NT2/D1 (cell line): ENCODE measurements at regions not wholly inside any gene's neighbourhood (a gene's known extent, or its start where the extent isn't known, plus 50 kb on each side); places are given as distances from the start of the nearest gene placed in this dataset.

Experiments
- SUZ12 ChIP-seq: IDR thresholded peaks from 2 replicates; pipeline ENCODE4 v1.6.1; 2011; ENCODE audit not compliant: insufficient read length, insufficient read depth; ENCODE audit errors: extremely low read depth
- YY1 ChIP-seq: IDR thresholded peaks from 2 replicates; pipeline ENCODE4 v1.6.1; 2011; ENCODE audit not compliant: insufficient read length, insufficient read depth
- ZNF274 ChIP-seq: IDR thresholded peaks from 2 replicates; pipeline ENCODE4 v1.6.1; 2011; ENCODE audit warnings: mild to moderate bottlenecking, low read depth, low read length

GRCh38 chr5:174935854-174936474 is 211.6 kb downstream of the MSX2 start:
- TF ChIP-seq YY1 (no peak), SUZ12 (no peak), ZNF274 (no peak)
